Fibroblast of villous mesenchyme (primary cell): ENCODE measurements at regions not wholly inside any gene's neighbourhood (a gene's known extent, or its start where the extent isn't known, plus 50 kb on each side); places are given as distances from the start of the nearest gene placed in this dataset.

Experiments
- DNase-seq: peaks from one replicate; pipeline ENCODE4 v3.0.0-alpha.2; 2010; ENCODE audit warnings: low read depth
- H3K4me3 ChIP-seq: 2 replicates; pipeline ENCODE4 v1.5.1; 2011; ENCODE audit warnings: low read depth, mild to moderate bottlenecking, low read length
- CTCF ChIP-seq: IDR thresholded peaks from 2 replicates; pipeline ENCODE4 v1.5.1; 2012; ENCODE audit warnings: low read depth, mild to moderate bottlenecking, low read length; ENCODE audit not compliant: insufficient read depth

- H3K4me3 ChIP-seq = no peak overlapping the region
- no peak for TF ChIP-seq CTCF
- no peak for DNase-seq
These were observed 1226.8 kb upstream of the CITED2 start for GRCh38 chr6:140601021-140601808.

DNA sequence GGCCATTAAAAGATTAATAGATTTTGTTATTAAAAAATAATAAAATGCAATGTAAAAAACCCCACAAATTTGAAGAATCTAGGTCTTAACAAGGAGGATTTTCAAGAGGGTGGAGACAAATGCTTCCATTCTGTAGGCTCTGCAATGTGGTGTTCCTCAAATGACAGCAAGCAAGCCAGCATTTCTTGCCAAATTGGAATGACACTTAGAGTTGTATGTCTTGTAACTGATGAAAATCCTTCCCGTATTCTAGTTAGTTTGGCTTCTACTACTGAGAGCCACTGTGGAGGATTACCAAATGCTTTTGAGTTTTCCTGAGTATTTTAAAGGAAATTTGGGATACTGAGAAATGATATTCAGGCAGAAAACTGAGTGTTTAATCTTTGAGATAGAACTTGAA is 1225.5 kb upstream of the CITED2 start:
- no peak for TF ChIP-seq CTCF
- H3K4me3 ChIP-seq = no peak overlapping the region
- DNase-seq = no peak

DNA sequence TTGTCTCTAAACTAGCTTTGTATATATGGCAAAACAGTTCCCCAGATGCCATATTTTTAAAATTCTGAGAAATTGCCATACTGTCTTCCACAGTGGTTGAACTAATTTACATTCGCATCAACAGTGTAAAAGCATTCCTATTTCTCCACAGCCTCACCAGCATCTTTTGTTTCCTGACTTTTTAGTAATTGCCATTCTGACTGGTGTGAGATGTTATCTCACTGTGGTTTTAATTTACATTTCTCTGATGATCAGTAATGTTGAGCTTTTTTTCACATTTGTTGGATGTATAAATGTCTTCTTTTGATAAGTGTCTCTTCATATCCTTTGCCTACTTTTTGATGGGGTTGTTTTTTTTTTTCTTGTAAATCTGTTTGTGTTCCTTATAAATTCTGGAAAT is 1222.7 kb upstream of the CITED2 start:
- no peak for DNase-seq
- no peak for TF ChIP-seq CTCF

GRCh38 chr6:140594806-140595128 is 1220.3 kb upstream of the CITED2 start:
- no peak for DNase-seq
- no peak for TF ChIP-seq CTCF
- H3K4me3 ChIP-seq = no peak overlapping the region

More for the DNA sequence above, 1222.7 kb upstream of the CITED2 start:
- no peak overlapping the region for H3K4me3 ChIP-seq

DNA sequence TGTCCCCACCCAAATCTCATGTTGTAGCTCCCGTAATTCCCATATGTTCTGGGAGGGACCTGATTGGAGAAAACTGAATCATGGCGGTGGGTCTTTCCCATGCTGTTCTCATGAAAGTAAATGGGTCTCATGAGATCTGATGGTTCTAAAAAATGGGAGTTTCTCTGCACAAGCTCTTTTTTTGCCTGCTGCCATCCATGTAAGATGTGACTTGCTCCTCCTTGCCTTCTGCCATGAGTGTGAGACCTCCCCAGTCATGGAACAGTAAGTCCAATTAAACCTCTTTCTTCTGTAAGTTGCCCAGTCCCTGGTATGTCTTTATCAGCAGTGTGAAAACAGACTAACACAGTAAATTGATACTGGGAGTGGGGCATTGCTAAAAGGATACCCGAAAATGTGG is 1218.4 kb upstream of the CITED2 start:
- TF ChIP-seq CTCF = no peak
- DNase-seq = no peak
- H3K4me3 ChIP-seq = no peak overlapping the region

DNA sequence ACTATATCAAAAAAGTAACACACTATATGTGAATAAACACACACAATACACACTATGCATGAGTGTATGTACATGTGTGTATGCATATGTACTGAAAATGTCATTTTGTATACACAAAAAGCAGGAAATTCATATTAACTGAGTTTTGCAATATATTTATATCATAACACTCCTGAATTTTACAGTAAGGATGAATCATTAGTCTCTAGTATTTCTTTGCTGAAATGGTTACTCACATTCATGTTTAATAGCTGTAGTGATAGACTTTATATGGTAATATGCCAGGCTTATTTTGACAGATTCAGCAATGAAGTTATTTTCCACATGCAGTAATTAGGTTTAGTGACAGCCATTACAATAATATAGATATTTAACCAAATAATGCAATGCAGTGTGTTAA is 1216.2 kb upstream of the CITED2 start:
- no peak overlapping the region for H3K4me3 ChIP-seq
- DNase-seq = peak; percentile 11
- no peak for TF ChIP-seq CTCF
